Dedifferentiated amniotic fluid mesenchymal stem cell (primary cell): ENCODE measurements at regions not wholly inside any gene's neighbourhood (a gene's known extent, or its start where the extent isn't known, plus 50 kb on each side); places are given as distances from the start of the nearest gene placed in this dataset.
"Not testable (repeated sequence)": the region's sequence is repeated elsewhere in the genome, so short reads cannot be mapped to it uniquely, and the experiment has no call there.

ENCODE experiments used
- DNase-seq: peaks from one replicate; pipeline ENCODE4 v3.0.0-alpha.2; 2016; ENCODE audit errors: extremely low spot score

DNA sequence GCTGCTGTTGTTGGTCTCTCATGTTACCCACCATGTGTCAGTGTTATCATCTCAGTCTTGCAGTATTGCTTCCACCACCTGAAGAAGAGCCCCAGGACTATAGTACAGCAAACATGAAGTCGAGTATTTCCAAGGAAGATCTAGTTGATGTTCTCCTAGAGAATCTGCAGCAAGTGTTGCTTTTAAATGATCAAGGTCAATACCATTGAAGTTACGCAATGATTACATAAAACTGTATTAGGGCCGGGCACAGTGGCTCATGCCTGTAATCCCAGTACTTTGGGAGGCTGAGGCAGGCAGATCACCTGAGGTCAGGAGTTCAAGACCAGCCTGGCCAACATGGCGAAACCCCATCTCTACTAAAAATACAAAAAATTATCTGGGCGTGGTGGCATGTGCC, 173.9 kb downstream of the TJP1 start:
- not testable (repeated sequence) for DNase-seq

DNA sequence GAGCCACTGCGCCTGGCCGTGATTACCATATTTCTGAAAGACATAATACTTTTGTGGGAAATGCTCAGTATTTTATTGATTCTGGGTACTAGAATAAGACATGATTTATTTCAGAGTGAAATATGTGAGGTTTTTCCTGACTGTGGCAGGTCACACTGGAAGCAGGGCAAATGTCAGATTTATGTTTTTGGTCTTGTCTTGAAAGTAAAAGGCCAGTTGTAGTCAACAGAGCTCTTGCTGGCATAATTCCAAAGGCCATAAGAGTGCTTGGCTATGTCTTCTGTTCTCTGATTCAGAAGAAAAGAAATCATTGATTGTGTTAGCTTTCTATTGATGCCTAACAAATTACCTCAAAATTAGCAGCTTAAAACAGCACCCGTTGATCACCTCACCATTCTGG, 176.4 kb downstream of the TJP1 start:
- no peak for DNase-seq

DNA sequence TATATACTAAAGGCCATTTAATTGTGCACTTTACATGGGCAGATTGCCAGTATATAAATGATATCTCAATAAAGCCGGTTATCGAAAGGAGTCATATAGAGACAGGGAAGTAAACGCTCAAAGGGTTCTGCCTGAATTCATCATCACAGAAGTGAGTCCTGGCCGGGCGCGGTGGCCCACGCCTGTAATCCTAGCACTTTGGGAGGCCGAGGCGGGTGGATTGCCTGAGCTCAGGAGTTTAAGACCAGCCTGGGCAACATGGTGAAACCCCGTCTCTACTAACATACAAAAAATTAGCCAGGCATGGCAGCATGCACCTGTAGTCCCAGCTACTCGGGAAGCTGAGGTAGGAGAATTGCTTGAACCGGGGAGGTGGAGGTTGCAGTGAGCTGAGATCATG, 177.9 kb downstream of the TJP1 start:
- not testable (repeated sequence) for DNase-seq

DNA sequence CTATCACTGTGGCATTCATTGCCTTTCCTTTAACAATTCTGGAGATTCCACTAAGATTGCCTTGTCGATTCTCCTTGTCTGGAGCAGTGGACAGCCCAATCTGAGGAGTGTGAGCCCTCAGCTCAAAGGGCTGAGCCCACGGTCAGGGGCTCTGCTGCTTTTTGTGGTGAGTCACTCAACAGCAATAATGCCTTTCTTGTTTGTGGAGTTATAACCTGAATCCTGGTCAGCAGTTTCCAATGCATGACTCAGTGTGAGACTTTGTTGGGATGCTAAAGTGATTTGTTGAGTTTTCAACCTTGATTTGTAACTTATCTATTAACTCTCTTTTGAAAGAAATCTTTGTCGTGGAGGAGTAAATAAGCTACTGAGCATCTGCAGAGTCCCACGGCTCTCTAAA, 183.5 kb downstream of the TJP1 start:
- no peak for DNase-seq

DNA sequence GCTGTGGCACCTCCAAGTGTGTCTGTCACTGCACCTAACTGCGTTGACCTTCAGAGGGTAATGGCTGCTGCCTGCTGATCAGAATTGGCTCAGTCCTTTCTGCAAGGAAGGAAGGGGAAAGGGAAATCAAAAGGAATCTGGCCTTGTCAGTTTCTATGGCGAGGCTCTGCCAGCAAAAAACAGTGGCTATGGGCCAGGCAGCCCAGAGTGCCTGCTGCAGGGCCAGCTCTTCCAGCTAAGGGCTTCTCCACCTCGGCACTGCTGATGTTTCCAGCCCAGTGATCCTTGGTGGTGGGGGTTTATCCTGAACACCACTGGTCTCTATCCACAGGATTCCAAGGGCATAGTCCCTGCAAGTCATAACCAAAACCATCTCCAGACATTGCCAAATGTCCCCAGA, 184.3 kb downstream of the TJP1 start:
- no peak for DNase-seq

DNA sequence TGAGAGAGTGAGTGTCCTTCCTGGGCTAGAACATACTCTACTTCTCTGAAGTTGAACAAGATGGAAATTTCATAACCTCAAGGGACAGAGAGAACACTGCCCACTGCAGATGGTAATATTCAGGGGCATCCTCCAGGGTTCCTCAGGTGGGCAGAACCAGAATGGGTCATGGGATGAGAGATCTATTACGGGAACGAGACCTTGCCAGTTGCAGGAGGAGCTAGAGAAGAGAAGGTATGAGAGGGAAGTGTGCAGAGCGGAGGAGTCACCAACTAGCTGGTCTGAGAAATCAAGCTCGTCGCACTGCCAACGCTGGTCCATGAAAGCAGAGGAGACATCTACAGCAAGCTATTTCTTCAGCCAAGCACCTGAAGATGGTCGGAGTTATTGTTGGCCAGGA, 184.7 kb downstream of the TJP1 start:
- DNase-seq = no peak

DNA sequence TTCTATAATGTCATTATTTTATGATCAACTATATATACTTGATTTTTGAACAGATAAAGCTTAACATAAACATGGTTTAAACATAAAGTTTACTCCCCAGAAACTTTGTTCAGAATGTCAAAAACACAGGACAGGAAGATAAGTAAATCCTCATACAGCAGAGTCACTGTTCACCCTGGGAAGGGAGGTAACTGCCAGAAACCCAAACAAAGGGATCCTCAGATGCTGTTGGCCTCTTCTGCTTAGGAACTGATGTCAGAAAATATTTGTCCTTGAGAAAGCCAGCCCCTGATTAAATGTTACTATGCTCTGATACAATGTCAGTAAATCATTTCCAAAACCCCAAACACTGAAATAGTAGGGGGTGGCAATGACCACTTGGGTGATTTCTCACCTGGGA, 185.3 kb downstream of the TJP1 start:
- no peak for DNase-seq

DNA sequence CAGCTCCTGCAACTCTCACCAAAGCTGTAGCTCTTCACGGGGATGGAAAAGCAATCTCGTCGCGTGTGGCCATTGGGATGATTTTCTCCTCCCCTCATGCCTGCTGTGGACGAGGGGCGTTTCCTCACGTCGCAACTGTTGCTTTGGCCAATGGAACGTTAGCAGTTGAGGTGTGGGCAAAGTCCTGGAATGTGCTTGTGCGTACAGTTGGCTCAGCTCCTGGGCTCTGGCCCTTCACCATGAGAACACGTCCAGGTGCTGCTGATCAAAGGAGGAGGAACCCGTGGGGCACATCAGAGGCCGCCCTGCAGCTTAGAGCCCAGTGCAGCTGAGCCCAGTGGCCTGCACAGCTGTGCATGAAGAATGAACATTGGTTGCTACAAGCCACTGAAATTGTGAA, 186.1 kb downstream of the TJP1 start:
- no peak for DNase-seq

DNA sequence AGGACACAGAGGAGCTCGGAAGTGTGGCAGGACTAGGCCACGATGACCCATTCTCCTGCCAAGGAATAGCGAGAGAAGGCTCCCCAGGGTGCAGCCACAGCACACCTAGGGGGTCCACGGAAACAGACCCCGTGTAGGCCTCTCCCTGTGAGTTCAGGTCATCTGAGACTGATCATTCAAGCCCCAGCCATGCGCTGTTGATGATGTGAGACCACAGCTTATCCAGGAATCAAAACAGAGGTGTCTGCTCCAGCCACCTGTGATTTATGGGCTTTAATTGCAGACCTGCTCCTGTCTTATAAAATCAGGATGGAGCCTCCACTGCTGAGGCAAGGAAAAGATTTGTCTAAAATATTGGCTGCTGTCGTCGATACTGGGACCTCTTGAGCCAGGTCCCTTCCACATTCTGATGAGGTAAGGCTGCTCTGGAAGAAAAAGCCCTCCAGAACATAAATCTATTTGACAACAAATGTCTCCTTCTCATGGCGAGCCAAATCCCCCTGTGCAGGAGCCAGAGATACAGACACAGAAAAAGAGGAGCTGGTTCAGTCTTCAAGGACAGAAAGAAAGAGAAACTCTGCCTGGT, 186.7 kb downstream of the TJP1 start:
- no peak for DNase-seq

DNA sequence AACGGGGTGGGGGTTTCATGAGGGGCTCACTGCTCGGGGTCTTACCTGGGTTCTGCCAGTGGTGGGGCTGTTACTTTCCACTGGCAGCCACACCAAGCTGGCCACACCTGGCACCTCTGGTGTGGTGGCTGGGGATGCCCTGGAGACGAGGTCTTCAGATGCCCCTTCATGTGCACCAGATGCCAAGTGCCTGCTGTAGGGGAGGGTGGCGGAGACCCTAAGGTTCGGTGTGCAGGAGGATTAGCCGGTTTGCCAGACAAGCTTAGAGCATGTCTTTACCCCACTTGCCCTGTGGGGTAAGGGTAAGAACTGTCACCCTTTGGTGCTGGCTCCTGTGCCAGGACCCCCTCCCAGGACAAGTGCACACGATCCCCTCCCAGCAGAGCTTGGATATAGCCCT, 188.3 kb downstream of the TJP1 start:
- no peak for DNase-seq

DNA sequence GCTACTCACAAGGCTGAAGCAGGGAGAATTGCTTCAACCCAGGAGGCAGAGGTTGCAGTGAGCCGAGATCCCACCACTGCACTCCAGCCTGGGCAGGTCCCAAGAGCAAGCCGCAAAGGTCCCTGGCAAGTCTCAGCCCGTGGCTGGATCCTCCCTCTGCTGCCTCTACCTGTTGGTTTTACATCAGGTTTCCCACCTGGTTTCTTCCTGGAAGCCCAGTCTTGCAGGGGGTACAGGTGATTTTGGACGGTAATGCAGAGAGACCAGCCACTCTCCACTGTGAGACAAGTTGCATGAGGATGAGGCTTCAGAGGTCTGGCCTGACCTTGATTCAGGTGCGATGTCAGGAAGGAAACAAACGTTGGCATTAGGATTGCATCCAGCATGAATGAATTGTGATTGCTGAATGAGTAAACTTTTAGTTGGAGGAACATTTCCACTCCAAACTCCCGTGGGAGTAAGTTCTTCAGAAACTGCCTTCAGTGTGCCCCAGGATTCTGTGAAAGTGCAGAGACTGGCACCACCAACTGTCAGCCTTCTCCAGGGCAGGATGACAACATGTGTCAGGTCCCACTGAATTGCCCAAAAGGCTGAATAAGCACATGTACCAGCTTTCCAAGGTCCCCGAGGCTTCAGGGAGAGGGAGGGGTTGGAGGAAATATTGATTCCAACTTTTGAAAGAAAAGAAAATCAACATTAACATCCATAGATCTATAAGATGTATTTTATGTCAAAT, 189.4 kb downstream of the TJP1 start:
- no peak for DNase-seq

DNA sequence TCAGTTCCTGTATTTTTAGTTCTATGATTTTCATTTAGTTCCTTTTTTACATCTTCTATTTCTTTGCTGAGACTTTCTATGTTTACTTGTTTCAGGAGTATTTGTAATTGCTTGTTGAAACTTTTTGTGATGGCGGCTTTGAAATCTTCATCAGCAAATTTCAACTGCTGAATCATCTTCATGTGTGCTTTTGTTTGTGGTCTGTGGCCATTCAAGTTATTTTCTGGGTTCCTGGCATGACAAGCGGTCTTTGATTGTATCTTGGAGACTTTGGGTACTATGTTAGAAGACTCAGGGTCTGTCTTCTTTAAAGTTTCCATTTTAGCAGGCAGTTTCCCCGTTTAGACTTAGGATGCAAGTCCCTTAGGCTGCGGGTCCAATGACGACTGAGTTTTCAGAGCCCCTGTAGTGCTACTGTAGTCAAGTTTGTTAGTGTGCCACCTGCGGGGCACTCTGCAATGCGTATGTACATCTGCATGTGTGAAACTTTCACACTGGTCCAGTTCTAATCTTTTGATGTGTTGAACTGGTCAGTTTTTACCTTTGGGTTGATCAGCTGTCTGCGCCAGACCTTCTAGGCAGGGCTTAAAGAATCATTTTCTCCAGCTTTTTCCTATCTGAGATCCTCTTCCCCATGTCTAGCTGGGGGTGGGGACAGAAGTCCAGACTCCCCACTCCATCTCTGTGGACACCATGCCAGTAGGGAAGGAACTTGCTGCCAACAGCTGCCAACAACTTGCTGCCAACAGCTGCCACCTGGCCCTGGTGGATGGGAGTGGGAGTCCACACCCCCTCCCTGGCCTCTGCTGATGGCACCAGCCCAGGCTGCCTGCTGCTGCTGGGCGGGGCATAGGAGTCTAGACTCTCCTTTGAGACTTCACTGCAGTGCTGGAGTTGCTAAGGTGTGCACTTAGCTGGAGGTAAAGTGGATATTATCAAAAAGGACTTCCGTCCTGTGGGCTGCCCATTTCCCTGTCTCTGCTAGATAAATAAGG, 190.9 kb downstream of the TJP1 start:
- no peak for DNase-seq

DNA sequence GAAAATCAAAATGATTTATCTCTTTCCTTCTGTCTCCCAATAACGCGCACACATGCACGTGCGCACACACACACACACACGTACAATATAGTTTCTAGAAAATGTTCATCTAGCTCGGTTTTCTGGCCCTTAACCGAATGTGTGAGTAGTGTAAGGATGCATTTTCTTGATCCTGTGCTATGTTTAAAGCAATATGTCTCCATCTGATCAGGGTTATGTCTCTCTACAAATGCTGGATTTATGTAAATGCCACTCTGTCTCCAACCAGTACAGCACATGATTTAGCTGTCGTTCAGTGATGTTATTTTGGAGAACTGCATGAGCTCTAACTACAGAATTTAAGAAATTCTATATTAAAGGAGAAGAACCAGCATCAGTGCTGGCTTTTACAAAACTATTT, 198.0 kb downstream of the TJP1 start:
- no peak for DNase-seq

DNA sequence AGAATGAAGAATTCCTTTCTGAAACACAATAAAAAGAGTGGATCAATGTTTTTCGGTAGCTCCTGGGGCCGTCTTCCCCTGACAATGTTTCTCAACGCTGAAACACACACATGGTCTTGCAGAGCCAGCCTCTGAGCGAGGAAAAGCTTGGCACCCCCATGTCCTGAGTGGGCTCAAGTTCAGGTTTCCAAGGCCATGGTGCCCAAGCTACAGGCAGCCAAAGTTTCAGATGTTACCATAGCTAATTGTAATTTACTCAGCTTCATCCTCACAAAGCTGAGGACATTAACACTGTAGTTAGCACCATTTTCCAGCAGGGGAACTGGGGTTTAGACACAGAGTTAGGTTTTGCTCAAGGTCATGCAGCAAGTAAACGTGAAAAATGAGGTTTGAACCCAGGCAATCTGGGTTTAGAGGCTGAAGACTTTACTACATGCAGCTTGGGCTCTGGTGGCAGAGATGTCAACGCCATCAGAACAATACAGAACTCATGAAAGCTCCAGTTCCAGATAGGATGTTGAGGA, 199.1 kb downstream of the TJP1 start:
- DNase-seq = no peak

DNA sequence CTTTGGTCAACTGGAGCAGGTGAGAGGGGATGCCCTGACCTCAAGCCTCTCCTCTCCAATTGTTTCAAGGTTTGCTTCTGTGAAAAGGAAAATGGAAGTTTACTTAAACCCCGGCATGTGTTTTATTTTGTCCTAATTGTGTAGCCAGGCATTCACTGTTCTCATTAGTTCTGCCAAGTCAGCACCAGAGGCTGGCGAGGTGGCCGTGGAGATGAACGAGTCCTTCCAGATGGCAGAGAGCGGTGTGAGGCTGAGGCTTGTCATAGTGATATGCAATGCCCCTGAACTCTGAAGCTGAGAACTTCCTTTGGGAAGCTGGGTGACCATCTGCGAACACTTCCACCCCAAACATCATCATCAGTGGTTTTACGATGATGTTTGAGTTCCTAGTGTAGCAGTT, 199.6 kb downstream of the TJP1 start:
- DNase-seq = no peak

DNA sequence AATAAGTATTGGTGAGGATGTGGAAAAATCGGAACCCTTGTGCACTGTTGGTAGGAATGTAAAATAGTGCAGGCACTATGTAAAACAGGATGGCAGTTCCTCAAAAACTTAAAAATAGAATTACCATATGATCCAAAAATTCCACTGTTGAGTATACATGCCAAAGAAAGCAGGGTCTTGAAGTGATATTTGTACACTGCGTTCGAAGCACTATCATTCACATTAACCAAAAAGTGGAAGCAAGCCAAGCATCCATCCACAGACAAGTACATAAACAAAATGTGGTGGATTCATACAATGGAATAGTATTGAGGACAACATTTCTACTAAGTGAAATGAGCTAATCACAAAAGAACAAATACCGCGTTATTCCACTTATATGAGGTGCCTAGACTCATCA, 200.7 kb downstream of the TJP1 start:
- no peak for DNase-seq

DNA sequence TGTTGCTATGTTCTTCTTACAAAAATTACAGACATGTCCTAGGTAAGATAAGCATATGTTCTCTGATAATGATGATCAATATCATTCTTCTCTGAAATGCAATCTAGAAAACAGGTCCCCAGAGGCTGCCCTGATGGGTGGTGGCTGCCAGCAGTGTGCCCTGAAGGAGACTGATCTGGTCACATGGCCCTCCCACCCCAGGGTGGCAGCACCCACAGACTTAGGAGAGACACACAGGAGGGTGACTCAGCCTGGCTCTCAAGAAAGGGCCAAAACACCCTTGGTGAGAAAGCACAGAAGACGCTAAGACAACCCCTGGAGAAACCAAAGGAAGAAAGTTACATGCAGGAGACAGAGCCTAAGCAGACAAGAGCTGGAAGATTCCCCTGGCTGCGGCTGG, 203.7 kb downstream of the TJP1 start:
- DNase-seq = no peak

DNA sequence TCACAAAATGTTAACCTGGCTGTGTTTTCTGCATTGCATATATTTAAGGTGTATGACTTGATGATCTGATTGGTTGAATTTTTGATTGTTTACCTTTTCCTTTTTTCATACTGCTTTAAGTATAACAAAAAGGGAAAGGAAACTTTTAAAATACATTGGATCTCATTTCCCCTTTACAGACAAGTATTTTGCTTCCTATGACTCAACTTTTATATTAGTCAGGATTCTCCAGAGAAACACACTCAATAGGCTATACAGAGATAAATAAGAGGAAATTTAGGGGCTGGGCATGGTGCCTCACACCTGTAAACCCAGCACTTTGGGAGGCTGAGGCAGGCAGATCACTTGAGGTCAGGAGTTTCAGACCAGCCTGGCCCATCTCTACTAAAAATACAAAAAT, 205.8 kb downstream of the TJP1 start:
- DNase-seq = no peak

DNA sequence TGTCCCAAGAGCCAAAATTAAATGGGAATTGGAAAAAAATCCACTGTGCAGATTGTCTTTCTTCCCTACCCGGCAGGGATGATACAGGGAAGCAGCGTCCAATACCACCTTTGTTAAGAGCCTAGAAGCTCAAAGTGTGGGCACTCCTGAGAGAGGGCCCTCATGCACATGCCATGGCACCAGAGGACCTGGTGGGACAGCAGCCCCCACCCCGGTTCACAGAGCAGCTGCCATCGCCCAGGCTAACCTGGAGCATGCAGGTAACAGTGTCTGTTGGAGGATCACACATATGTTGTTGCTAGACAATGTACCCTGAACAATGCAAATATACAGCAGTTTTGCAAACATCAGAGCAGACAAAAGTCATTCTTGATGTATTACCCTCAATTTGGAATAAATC, 206.5 kb downstream of the TJP1 start:
- DNase-seq = no peak

DNA sequence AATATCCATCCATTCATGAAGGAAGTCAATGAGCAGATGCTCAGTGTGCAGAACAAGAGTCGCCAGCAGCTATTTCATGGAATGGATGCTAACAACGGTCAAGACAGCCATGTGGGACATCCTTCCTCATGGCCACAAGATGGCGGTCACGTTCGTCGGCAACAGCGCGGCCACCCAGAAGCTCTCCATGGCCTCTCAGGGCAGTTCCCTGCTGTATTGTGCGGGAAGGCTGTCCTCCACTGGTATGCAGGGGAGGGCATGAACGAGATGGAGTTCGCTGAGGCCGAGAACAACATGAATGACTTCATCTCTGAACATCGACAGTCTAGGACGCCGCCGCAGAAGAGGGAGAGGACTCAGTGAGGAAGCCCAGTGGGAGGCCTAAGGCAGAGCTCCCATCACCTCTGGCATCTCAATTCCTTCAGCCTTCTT, 208.3 kb downstream of the TJP1 start:
- no peak for DNase-seq

DNA sequence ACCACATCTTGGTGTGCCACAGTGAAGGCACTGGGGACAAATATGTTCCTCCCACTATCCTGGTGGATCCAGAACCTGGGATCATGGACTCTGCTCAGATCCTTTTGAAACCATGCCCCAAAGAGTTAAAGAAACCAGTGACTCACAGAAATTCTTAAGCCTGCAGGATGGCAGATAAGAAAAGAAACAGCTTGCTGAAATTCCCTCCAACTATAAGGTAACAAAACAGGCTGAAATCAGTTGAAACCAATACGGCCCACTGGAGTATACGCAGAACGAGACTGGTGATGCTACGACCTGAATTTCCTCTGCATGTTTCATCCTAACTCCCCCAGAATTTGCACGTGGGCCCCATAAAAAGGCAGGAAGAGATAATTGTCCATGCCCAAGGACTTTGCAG, 209.6 kb downstream of the TJP1 start:
- peak; percentile 20 for DNase-seq

DNA sequence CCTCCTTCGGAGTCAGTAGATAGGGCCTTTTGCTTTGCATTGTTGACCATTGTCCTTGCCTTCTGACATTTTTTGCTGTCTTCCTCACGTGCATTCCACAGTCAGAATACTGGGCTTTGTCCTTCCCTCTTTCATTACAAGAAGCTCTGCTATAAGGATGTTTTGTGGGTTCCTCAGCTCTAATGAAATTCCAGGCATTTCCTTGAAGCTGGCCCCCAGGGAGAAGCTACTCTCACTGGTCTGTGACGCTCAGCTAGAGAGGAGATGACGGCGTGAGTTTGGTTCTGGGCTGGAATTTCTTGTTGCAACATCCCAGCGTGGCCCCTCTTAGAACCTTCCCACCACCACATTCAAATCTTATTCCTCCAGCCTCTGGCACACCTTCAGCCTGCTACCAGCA, 210.2 kb downstream of the TJP1 start:
- DNase-seq = peak; percentile 75
